ENCODE measurements at regions not wholly inside any gene's neighbourhood (a gene's known extent, or its start where the extent isn't known, plus 50 kb on each side); places are given as distances from the start of the nearest gene placed in this dataset.

- Mint-ChIP-seq H3K4me3 (no peak overlapping the region), H3K36me3 (ENCODE audit: low read depth) (peaks cover 3% of the 10 kb centered on the region), H3K27ac (no peak overlapping the region), H3K4me1 (no peaks in the 10 kb centered on the region), H3K9me3 (peaks cover 31% of the 10 kb centered on the region), H3K27me3 (ENCODE audit: insufficient read depth) (no peaks in the 10 kb centered on the region)
- 92 to 100% methylated on average over 1 to 3 of the region's 3 CpGs for WGBS, 2 experiments (ENCODE audit: insufficient coverage in 1 of 2, insufficient read length in 1 of 2)
- H3K4me1 ChIP-seq (ENCODE audit: control insufficient read depth, insufficient read depth, low read length) = no peaks in the 10 kb centered on the region
- no peaks in the 10 kb centered on the region for H3K36me3 ChIP-seq (ENCODE audit: control insufficient read depth, insufficient read depth, low read length)
- H3K4me3 ChIP-seq (ENCODE audit: low read length) = no peak overlapping the region
- peaks cover 53% of the 10 kb centered on the region for H3K9me3 ChIP-seq (ENCODE audit: control insufficient read depth, low read length)
- no peak for DNase-seq
- no peak overlapping the region for H3K9ac ChIP-seq (ENCODE audit: extremely low read depth, low read length, poor library complexity, severe bottlenecking)
- H3K27me3 ChIP-seq (ENCODE audit: control insufficient read depth, insufficient read depth, low read length, poor library complexity, severe bottlenecking) = no peaks in the 10 kb centered on the region
- TF ChIP-seq CTCF (conservative IDR thresholded peaks at IDR 0.05) = no peak
- no peak overlapping the region for H3K27ac ChIP-seq (ENCODE audit: low read depth, low read length)
Measured at GRCh38 chr6:140809694-140810101, 1323.0 kb upstream of the GJE1 start.

- Mint-ChIP-seq H3K9me3 (peaks cover 24% of the 10 kb centered on the region), H3K36me3 (ENCODE audit: low read depth) (peaks cover 3% of the 10 kb centered on the region), H3K27me3 (ENCODE audit: insufficient read depth) (no peaks in the 10 kb centered on the region), H3K4me1 (no peaks in the 10 kb centered on the region), H3K27ac (no peak overlapping the region), H3K4me3 (no peak overlapping the region)
- Histone ChIP-seq H3K9ac (ENCODE audit: extremely low read depth, low read length, poor library complexity, severe bottlenecking) (no peak overlapping the region), H3K36me3 (ENCODE audit: control insufficient read depth, insufficient read depth, low read length) (no peaks in the 10 kb centered on the region), H3K27ac (ENCODE audit: low read depth, low read length) (no peak overlapping the region), H3K27me3 (ENCODE audit: control insufficient read depth, insufficient read depth, low read length, poor library complexity, severe bottlenecking) (no peaks in the 10 kb centered on the region), H3K9me3 (ENCODE audit: control insufficient read depth, low read length) (peaks cover 41% of the 10 kb centered on the region), H3K4me3 (ENCODE audit: low read length) (peak overlapping the region; percentile 57), H3K4me1 (ENCODE audit: control insufficient read depth, insufficient read depth, low read length) (no peaks in the 10 kb centered on the region)
- DNase-seq = no peak
- no peak for TF ChIP-seq CTCF (conservative IDR thresholded peaks at IDR 0.05)
- no CpG with 5 or more reads among the region's 1 CpG for WGBS, 2 experiments (ENCODE audit: insufficient coverage in 1 of 2, insufficient read length in 1 of 2)
Measured at GRCh38 chr6:140806431-140806830, 1326.3 kb upstream of the GJE1 start.

- Histone ChIP-seq H3K27me3 (ENCODE audit: control insufficient read depth, insufficient read depth, low read length, poor library complexity, severe bottlenecking) (no peaks in the 10 kb centered on the region), H3K4me1 (ENCODE audit: control insufficient read depth, insufficient read depth, low read length) (no peaks in the 10 kb centered on the region), H3K27ac (ENCODE audit: low read depth, low read length) (no peak overlapping the region), H3K9me3 (ENCODE audit: control insufficient read depth, low read length) (no peaks in the 10 kb centered on the region), H3K36me3 (ENCODE audit: control insufficient read depth, insufficient read depth, low read length) (no peaks in the 10 kb centered on the region), H3K9ac (ENCODE audit: extremely low read depth, low read length, poor library complexity, severe bottlenecking) (no peak overlapping the region), H3K4me3 (ENCODE audit: low read length) (no peak overlapping the region)
- H3K27ac Mint-ChIP-seq = no peak overlapping the region
- no peaks in the 10 kb centered on the region for H3K36me3 Mint-ChIP-seq (ENCODE audit: low read depth)
- no peaks in the 10 kb centered on the region for H3K4me1 Mint-ChIP-seq
- TF ChIP-seq CTCF (conservative IDR thresholded peaks at IDR 0.05) = no peak
- DNase-seq = no peak
- no peaks in the 10 kb centered on the region for H3K9me3 Mint-ChIP-seq
- H3K27me3 Mint-ChIP-seq (ENCODE audit: insufficient read depth) = no peaks in the 10 kb centered on the region
- no peak overlapping the region for H3K4me3 Mint-ChIP-seq
Measured at GRCh38 chr6:140794544-140794943, 1338.2 kb upstream of the GJE1 start.

Measured in endodermal cell (in vitro differentiated cells).